AG04449 (cell line): ENCODE measurements at regions not wholly inside any gene's neighbourhood (a gene's known extent, or its start where the extent isn't known, plus 50 kb on each side); places are given as distances from the start of the nearest gene placed in this dataset.

ENCODE experiments used
- CTCF ChIA-PET: fragments of 350-600 bp; formaldehyde crosslinking; extraction: SDS; loops from one replicate; lab custom pipeline; 2021; ENCODE audit warnings: antibody characterized with exemption; lab: Yijun Ruan, JAX
- POLR2A ChIA-PET: fragments of 400-600, 350-600 bp; formaldehyde crosslinking; extraction: SDS; loops from one replicate; lab custom pipeline; 2020; ENCODE audit warnings: antibody characterized with exemption, inconsistent platforms; lab: Yijun Ruan, JAX
- DNase-seq: peaks from one replicate; pipeline ENCODE4 v3.0.0-alpha.2; 2010; ENCODE audit warnings: low read depth, low spot score
- H3K4me3 ChIP-seq: 2 replicates; pipeline ENCODE4 v1.5.1; 2011; ENCODE audit warnings: low read depth, mild to moderate bottlenecking, control low read depth, low read length
- CTCF ChIP-seq: IDR thresholded peaks from one replicate; pipeline ENCODE4 v1.5.1; 2011; ENCODE audit warnings: mild to moderate bottlenecking, moderate library complexity, low read length, control low read depth, inconsistent platforms; ENCODE audit not compliant: insufficient read depth; ENCODE audit errors: missing control alignments

GRCh38 chr6:122077603-122078002, 321.8 kb upstream of the HSF2 start:
- H3K4me3 ChIP-seq, result no peak overlapping the region
- TF ChIP-seq CTCF, result no peak
- ChIA-PET CTCF (no interaction called here), POLR2A (no interaction called here)
- no peak for DNase-seq

GRCh38 chr6:122078481-122078880, 321.0 kb upstream of the HSF2 start:
- CTCF ChIA-PET, result no interaction called here
- H3K4me3 ChIP-seq, result no peak overlapping the region
- POLR2A ChIA-PET, result no interaction called here
- TF ChIP-seq CTCF, result no peak
- no peak for DNase-seq

- POLR2A ChIA-PET, result no interaction called here
- TF ChIP-seq CTCF, result no peak
- CTCF ChIA-PET, result no interaction called here
- H3K4me3 ChIP-seq, result no peak overlapping the region
- DNase-seq, result no peak
Measured at GRCh38 chr6:122079916-122080315, 319.5 kb upstream of the HSF2 start.

GRCh38 chr6:122081921-122082320, 317.5 kb upstream of the HSF2 start:
- no peak for DNase-seq
- TF ChIP-seq CTCF, result no peak
- H3K4me3 ChIP-seq, result no peak overlapping the region
- POLR2A ChIA-PET, result no interaction called here
- CTCF ChIA-PET, result no interaction called here

- DNase-seq, result no peak
- ChIA-PET POLR2A (no interaction called here), CTCF (no interaction called here)
- no peak overlapping the region for H3K4me3 ChIP-seq
- TF ChIP-seq CTCF, result no peak
Measured at GRCh38 chr6:122082370-122082769, 317.1 kb upstream of the HSF2 start.

- no peak overlapping the region for H3K4me3 ChIP-seq
- POLR2A ChIA-PET, result no interaction called here
- CTCF ChIA-PET, result no interaction called here
- TF ChIP-seq CTCF, result no peak
- no peak for DNase-seq
Measured at GRCh38 chr6:122092366-122092765, 307.1 kb upstream of the HSF2 start.
